SU-DHL-6 (cell line): ENCODE measurements at regions not wholly inside any gene's neighbourhood (a gene's known extent, or its start where the extent isn't known, plus 50 kb on each side); places are given as distances from the start of the nearest gene placed in this dataset.

Experiments used
- H2AFZ ChIP-seq: fragments of 200-600 bp; sonication (generic); 2 replicates; pipeline ENCODE4 v1.6.1; 2014; ENCODE audit warnings: low read depth, mild to moderate bottlenecking, moderate library complexity, mixed read lengths, antibody characterized with exemption, low read length; ENCODE audit not compliant: severe bottlenecking
- H3F3A ChIP-seq: fragments of 200-600 bp; shearing (Covaris generic); 2 replicates; pipeline ENCODE4 v1.6.0; 2016; ENCODE audit warnings: antibody characterized with exemption, mild to moderate bottlenecking; ENCODE audit not compliant: insufficient read depth
- H3K27ac ChIP-seq: fragments of 200-600 bp; sonication (generic); 2 replicates; pipeline ENCODE4 v1.5.1; 2016; ENCODE audit warnings: low read depth, mild to moderate bottlenecking, low read length, moderate library complexity, mixed read lengths
- H3K27me3 ChIP-seq: fragments of 200-600 bp; sonication (generic), shearing (Covaris generic); 2 replicates; pipeline ENCODE4 v1.6.0; 2014; ENCODE audit warnings: mild to moderate bottlenecking, low read length
- H3K36me3 ChIP-seq: fragments of 200-600 bp; sonication (generic); 2 replicates; pipeline ENCODE4 v1.6.1; 2014; ENCODE audit warnings: mild to moderate bottlenecking, low read length, mixed read lengths
- H3K4me2 ChIP-seq: fragments of 300-600, 200-600 bp; shearing (Covaris generic), sonication (generic); 2 replicates; pipeline ENCODE4 v1.6.0; 2014; ENCODE audit warnings: low read length, low read depth, mild to moderate bottlenecking; ENCODE audit not compliant: poor library complexity, severe bottlenecking
- H3K4me3 ChIP-seq: fragments of 200-600 bp; sonication (generic); 2 replicates; pipeline ENCODE4 v1.5.1; 2014; ENCODE audit warnings: antibody characterized with exemption, low read length, mild to moderate bottlenecking, mixed read lengths; ENCODE audit not compliant: insufficient read depth, poor library complexity, severe bottlenecking
- H3K79me2 ChIP-seq: fragments of 200-600 bp; sonication (generic); 2 replicates; pipeline ENCODE4 v1.6.1; 2014; ENCODE audit warnings: mild to moderate bottlenecking, low read length, moderate library complexity; ENCODE audit not compliant: insufficient read depth
- H3K9ac ChIP-seq: fragments of 200-600 bp; sonication (generic); 2 replicates; pipeline ENCODE4 v1.7.0; 2014; ENCODE audit warnings: mild to moderate bottlenecking, low read length
- H3K9me2 ChIP-seq: fragments of 200-600 bp; sonication (generic); replicated peaks from 2 replicates; pipeline ENCODE4 v1.6.1; 2014; ENCODE audit warnings: low read length; ENCODE audit not compliant: insufficient read depth
- H3K9me3 ChIP-seq: fragments of 200-600 bp; sonication (generic); 2 replicates; pipeline ENCODE4 v1.6.1; 2014; ENCODE audit warnings: low read length, mixed read lengths; ENCODE audit not compliant: insufficient read depth
- H4K20me1 ChIP-seq: fragments of 200-600 bp; sonication (generic); 2 replicates; pipeline ENCODE4 v1.6.1; 2014; ENCODE audit warnings: low read depth, mild to moderate bottlenecking, antibody characterized with exemption, low read length, moderate library complexity, mixed read lengths
- CTCF ChIP-seq: fragments of 200-600 bp; sonication (generic); IDR thresholded peaks from one replicate; pipeline ENCODE4 v1.5.1; 2017; ENCODE audit warnings: antibody characterized with exemption, mild to moderate bottlenecking, low read length, moderate library complexity; ENCODE audit not compliant: insufficient read depth, poor library complexity, severe bottlenecking
- EZH2phosphoT487 ChIP-seq: fragments of 200-600 bp; sonication (generic), shearing (Covaris generic); conservative IDR thresholded peaks from 2 replicates; pipeline ENCODE4 v1.6.1; 2018; ENCODE audit warnings: mild to moderate bottlenecking, antibody characterized with exemption, low read length, moderate library complexity, mixed read lengths

GRCh38 chr7:109282726-109283125, 713.1 kb downstream of the DNAJB9 start:
- Histone ChIP-seq H3K36me3 (no peaks in the 10 kb centered on the region), H3K27ac (no peak overlapping the region), H4K20me1 (no peaks in the 10 kb centered on the region; the same call in 1 of the 2 replicates), H3K4me3 (no peak overlapping the region), H3K79me2 (no peaks in the 10 kb centered on the region), H3K9me3 (no peaks in the 10 kb centered on the region), H3F3A (no peaks in the 10 kb centered on the region), H3K27me3 (no peaks in the 10 kb centered on the region), H3K9me2 (no peaks in the 10 kb centered on the region), H3K9ac (no peak overlapping the region), H3K4me2 (no peak overlapping the region), H2AFZ (no peak overlapping the region)
- TF ChIP-seq EZH2phosphoT487, result no peak
- no peak for TF ChIP-seq CTCF

- Histone ChIP-seq H4K20me1 (no peaks in the 10 kb centered on the region; the same call in 1 of the 2 replicates), H3F3A (no peaks in the 10 kb centered on the region), H3K9me3 (no peaks in the 10 kb centered on the region), H3K4me2 (no peak overlapping the region), H3K9me2 (no peaks in the 10 kb centered on the region), H3K79me2 (no peaks in the 10 kb centered on the region), H3K4me3 (no peak overlapping the region), H3K27me3 (no peaks in the 10 kb centered on the region), H3K36me3 (no peaks in the 10 kb centered on the region), H3K27ac (no peak overlapping the region), H3K9ac (no peak overlapping the region), H2AFZ (no peak overlapping the region)
- TF ChIP-seq CTCF, result no peak
- no peak for TF ChIP-seq EZH2phosphoT487
Observed at GRCh38 chr7:109284943-109285342, 715.3 kb downstream of the DNAJB9 start.

- Histone ChIP-seq H3K4me3 (no peak overlapping the region), H3K27me3 (no peaks in the 10 kb centered on the region), H3F3A (no peaks in the 10 kb centered on the region), H2AFZ (no peak overlapping the region), H3K79me2 (no peaks in the 10 kb centered on the region), H3K9me2 (no peaks in the 10 kb centered on the region), H4K20me1 (no peaks in the 10 kb centered on the region), H3K36me3 (no peaks in the 10 kb centered on the region), H3K4me2 (no peak overlapping the region), H3K27ac (no peak overlapping the region), H3K9me3 (no peaks in the 10 kb centered on the region), H3K9ac (no peak overlapping the region)
- no peak for TF ChIP-seq CTCF
- TF ChIP-seq EZH2phosphoT487, result no peak
Observed at GRCh38 chr7:109295158-109295557, 725.5 kb downstream of the DNAJB9 start.
